COLO668 (cell line): ENCODE measurements at regions not wholly inside any gene's neighbourhood (a gene's known extent, or its start where the extent isn't known, plus 50 kb on each side); places are given as distances from the start of the nearest gene placed in this dataset.

Experiments
- DNase-seq: peaks from one replicate; lab custom pipeline; 2025; ENCODE audit not compliant: unreplicated experiment; lab: John Stamatoyannopoulos, UW

DNA sequence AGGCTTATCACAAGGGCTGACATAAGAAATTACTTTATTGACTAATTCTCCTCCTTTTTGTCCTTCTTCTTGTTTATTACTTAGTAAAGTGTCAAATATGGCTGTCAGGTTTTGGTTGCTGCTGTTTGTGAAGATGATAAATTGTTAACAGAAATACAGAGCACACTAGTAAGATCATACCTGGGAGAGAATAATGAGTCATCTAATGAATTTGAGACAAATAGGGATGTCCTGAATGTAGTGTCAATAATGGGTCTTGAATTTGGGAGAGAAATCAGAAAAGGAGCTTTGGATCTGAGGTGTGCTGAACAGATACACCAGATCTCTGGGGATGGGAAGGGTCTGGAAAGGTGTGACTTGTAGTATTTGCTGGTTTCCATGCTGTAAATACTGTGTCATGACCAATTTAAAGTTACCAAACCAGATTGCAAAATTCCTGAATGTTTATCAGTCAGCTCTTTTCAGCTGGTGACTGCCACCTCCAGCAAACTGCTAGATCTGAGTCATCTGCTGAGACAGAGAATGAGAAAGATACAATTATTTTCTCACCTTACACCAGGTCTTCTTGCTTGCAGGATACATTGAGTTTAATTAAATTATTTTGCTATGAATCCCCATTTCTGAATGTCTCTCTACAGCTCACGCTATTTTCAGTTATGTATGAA lies 76.7 kb upstream of the SATB1 start:
- DNase-seq = no peak

DNA sequence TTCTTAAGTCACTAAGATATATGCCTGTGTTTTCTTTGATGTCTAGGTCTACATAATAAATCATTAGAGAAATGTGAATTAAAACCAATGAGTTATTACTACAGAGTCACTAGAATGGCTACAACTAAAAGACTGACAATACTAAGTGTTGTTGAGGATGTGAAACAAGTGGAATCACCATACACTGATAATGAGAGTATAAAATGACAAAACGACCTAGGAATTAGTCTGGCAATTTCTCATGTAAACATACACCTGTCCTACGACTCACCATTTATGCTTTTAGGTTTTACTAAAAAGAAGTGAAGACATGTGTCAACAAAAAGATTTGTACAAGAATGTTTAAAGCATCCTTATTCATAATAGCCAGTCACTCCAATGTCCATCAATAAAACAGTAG lies 75.2 kb upstream of the SATB1 start:
- DNase-seq = no peak

DNA sequence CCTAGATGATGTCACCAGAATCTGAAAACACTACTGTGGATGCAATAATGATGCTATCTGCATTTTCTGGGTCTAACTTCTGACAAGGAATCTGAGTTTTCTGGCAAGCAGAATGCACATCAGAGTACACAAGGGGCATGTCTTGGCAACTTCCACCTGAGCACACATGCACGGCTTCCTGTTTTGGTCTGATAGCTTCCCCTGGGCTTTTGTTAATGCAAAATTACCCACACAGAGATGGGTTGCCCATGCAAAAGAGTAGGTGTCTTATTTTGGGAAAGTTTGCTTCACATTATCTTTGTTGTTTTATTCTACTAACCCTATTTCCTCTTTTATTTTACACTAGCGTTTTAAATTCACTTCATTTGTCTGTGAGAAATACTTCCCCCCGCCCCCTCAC lies 74.2 kb upstream of the SATB1 start:
- no peak for DNase-seq

DNA sequence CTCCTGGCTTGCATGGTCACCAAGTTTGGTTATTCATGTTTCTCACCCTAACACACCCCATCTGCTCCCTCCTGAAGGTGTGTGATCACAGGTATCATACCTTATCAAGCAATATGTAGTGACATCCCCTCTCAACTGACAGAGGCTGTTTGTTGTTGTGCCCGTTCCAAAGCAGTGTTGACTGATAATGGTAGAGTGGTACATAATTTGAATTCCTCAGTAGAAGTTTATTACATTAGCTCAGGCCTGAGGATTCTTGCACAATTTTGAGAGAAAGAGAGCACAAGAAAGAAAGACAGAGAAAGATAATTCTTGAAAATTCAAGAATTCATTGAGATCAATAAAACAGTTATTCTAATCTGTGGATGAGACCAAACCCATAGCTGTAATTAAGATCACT lies 69.1 kb upstream of the SATB1 start:
- DNase-seq = no peak

DNA sequence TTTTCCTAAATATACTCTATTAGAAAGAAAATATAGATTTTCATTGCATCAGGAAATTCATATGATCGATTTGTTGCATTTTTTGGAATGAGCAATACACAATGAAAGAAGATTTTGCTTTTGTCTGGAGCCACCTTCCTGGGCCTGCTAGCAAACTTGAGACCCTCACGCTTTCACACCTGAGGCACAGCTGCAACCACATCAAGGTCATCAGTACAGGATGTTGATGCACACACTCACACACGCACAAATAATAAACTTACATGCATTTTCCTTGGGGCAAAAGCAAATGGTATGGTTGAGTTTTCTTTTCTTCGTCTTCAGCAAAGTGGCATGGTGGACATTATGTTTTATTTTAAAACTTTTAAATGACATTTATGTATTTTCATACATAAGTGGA lies 64.8 kb upstream of the SATB1 start:
- DNase-seq = no peak

DNA sequence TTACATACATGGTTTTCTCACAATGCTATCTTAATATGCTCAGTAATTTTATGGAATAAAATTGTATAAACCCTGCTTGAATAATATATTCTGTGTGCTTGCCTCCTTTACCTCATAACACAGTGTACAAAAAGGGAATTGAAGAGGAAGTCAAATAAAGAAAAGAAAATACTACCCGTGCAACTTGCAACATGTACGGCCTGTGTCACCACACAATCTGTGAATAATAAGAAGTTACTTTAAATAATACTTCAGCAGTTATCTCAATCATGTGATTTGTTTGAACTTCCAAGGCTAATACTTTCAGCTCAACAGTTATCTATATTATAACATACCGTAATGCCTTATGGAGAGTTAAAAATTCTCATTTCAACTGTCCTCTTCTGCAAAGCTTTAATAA lies 58.1 kb upstream of the SATB1 start:
- DNase-seq = no peak

DNA sequence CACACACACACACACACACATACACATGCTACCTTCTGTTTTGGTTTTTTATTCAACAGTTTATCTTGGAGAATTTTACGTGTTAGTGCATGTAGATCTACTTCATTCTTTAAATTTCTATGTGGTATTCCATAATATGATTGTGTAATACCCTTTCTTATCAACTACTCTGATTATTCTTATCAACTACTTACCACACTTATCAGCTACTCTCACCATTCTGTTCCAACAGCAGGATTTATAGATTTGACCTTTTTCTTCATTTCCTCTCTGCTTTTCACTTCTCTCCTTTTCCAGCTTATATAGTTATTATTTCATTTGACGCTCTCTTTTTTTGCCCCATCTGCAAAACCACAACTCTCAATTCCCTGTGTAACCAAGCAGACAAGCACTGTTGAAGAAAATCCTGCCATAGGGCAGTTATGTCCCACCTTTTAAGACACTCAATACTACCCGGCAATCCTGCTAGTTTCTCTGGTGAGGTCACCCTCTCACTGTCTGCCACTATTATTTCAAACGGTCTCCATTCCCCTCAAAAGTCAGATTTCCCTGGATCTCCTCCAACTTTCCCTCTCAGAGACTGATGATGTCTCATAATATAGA lies 56.9 kb upstream of the SATB1 start:
- no peak for DNase-seq

DNA sequence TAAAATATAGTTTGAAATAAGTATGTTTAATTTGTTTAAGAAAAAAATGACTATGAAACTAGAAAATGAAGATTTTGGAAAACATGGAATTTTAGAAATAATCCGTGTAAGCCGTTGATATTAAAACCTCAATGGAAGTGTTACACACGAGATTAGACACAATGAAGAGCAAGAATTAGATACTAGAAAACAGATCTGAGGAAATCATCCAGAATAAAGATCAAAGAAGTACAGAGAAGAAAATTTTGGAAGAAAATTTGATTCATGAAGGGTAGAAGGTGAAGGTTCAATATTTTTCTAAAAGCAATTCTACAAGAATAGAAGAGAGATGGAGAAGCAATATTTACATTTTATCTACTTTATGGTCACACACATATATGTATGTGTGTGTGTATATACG lies 52.5 kb upstream of the SATB1 start:
- no peak for DNase-seq
